Fibroblast of lung (primary cell): ENCODE measurements at regions not wholly inside any gene's neighbourhood (a gene's known extent, or its start where the extent isn't known, plus 50 kb on each side); places are given as distances from the start of the nearest gene placed in this dataset.

Experiments used
- EZH2 ChIP-seq: IDR thresholded peaks from 2 replicates; pipeline ENCODE4 v1.5.1; 2012; ENCODE audit warnings: low read length, control low read depth, mild to moderate bottlenecking; ENCODE audit errors: missing control alignments
- TF ChIP-seq, protein P1 (sequence below), 2 donors: IDR thresholded peaks in 1 of 2; conservative IDR thresholded peaks in 1 of 2; 1 replicate in 1 of 2; 2 replicates in 1 of 2; pipeline ENCODE4 v1.5.1; 2011 to 2012; ENCODE audit warnings: low read length in 2 of 2, control low read depth in 1 of 2, inconsistent platforms in 1 of 2, low read depth in 1 of 2, mild to moderate bottlenecking in 1 of 2

DNA sequence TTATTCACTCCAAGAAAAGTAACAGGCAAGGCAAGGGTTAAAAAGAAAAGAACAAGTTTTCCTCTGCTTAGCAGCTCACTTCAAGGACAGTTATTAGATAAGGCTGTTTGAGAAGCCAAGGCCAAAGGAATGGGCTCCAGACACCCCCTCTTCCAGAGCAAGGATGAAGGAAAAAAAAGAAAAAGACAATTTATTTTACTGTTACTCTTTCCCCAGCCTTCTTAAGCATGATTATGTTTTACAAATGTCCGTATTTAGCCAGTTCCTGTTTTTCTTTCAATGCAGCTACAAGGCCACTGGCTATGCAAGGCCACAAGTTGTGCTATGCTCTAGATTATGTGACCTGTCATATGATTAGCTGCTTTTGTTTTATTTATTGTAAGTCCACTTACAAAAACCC lies 106.5 kb upstream of the SIMC1 start:
- no peak for TF ChIP-seq EZH2
- TF ChIP-seq, protein P1, sequence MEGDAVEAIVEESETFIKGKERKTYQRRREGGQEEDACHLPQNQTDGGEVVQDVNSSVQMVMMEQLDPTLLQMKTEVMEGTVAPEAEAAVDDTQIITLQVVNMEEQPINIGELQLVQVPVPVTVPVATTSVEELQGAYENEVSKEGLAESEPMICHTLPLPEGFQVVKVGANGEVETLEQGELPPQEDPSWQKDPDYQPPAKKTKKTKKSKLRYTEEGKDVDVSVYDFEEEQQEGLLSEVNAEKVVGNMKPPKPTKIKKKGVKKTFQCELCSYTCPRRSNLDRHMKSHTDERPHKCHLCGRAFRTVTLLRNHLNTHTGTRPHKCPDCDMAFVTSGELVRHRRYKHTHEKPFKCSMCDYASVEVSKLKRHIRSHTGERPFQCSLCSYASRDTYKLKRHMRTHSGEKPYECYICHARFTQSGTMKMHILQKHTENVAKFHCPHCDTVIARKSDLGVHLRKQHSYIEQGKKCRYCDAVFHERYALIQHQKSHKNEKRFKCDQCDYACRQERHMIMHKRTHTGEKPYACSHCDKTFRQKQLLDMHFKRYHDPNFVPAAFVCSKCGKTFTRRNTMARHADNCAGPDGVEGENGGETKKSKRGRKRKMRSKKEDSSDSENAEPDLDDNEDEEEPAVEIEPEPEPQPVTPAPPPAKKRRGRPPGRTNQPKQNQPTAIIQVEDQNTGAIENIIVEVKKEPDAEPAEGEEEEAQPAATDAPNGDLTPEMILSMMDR (conservative IDR thresholded peaks at IDR 0.05 in 1 of 2, IDR thresholded peaks at IDR 0.05 in 1 of 2; ENCODE audit: low read depth in 1 of 2, low read length in 2 of 2) = no peak
